Hippocampal formation (tissue), 2 donors: ENCODE measurements at regions not wholly inside any gene's neighbourhood (a gene's known extent, or its start where the extent isn't known, plus 50 kb on each side); places are given as distances from the start of the nearest gene placed in this dataset.
A peak's percentile ranks its signal among the peaks of the same experiment; 100 is the strongest.
"Not testable (repeated sequence)": the region's sequence is repeated elsewhere in the genome, so short reads cannot be mapped to it uniquely, and the experiment has no call there.

Experiments
- DNase-seq, 2 donors: peaks; one replicate each; lab custom pipeline; 2025; lab: John Stamatoyannopoulos, UW

DNA sequence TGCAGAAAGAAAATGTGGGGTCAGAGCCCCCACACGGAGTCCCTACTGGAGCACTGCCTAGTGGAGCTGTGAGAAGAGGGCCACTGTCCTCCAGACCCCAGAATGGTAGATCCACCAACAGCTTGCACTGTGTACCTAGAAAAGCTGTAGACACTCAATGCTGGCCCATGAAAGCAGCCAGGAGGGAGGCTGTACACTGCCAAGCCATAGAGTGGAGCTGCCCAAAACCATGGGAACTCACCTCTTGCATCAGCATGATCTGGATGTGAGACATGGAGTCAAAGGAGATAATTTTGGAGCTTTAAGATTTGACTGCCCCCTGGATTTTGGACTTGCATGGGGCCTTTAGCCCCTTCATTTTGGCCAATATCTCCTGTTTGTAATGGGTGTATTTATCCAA lies 452.3 kb downstream of the MRPL39 start:
- DNase-seq: not testable (repeated sequence)

GRCh38 chr21:25149022-25149421 lies 458.3 kb downstream of the MRPL39 start:
- no peak for DNase-seq

- no peak for DNase-seq
Observed at GRCh38 chr21:25139414-25139813, 467.9 kb downstream of the MRPL39 start.

DNA sequence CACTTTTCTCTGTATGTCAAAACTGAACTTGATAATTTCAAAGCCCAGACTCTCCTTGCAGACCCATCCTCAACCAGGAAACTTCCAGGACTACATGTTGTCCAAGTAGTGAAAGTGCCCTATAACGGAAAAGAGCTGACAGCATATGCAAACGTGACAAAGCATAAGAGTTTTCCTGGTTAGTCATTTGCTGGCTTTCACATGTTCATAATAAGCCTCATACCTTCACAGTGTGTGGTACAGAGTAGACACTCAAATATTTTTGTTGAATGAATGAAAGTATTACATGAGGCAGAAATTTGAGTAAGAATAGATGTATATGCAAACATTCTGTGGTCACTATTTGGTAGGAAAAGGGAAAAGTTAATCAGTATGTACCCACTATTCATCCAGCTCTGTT lies 473.3 kb downstream of the MRPL39 start:
- no peak for DNase-seq

- DNase-seq: no peak
Observed at GRCh38 chr21:25127811-25128210, 479.5 kb downstream of the MRPL39 start.

DNA sequence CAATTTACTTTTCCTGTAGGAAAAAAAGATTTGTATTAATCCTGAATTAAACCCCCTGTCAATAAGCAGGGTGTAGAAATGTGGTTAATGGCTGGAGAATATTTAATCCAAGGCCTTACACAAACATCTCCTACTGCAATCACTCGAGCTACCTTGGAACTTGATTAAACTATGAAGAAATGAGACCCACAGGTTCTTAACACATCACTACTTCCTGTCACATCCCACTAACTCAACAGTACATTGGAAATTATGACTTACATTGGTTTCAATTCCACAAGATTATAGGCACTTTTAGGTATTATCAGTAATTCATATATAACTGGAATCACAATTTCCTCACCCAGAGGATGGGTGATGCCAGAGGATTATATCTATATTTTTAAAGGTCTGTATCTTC lies 480.3 kb downstream of the MRPL39 start:
- DNase-seq: no peak

DNA sequence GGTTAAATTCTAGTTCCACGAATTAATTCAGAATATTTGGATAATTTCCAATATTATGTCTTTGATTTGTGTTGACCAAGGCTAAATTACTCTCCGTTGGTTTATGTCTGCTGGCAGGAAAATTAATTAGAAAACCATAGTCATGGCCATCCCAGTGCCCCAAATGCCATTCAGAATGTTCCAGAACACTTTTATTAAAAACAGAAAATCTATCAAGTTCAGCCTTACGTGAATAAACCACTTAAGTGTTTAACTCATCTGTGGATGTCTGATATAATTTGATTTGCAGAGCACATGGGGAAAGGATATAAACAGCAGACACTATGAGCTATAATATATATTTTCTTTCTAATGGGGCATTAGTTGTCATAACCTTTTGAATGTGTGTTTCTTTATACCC lies 480.7 kb downstream of the MRPL39 start:
- DNase-seq: no peak

- no peak for DNase-seq
Observed at GRCh38 chr21:25118648-25119047, 488.6 kb downstream of the MRPL39 start.

GRCh38 chr21:25115021-25115420 lies 492.3 kb downstream of the MRPL39 start:
- no peak for DNase-seq

- DNase-seq: no peak
Observed at GRCh38 chr21:25107708-25108107, 499.6 kb downstream of the MRPL39 start.

GRCh38 chr21:25103500-25104207 lies 503.6 kb downstream of the MRPL39 start:
- DNase-seq: no peak

- DNase-seq: no peak
Observed at GRCh38 chr21:25097648-25098047, 509.6 kb downstream of the MRPL39 start.

GRCh38 chr21:25094695-25095094 lies 512.6 kb downstream of the MRPL39 start:
- no peak for DNase-seq

DNA sequence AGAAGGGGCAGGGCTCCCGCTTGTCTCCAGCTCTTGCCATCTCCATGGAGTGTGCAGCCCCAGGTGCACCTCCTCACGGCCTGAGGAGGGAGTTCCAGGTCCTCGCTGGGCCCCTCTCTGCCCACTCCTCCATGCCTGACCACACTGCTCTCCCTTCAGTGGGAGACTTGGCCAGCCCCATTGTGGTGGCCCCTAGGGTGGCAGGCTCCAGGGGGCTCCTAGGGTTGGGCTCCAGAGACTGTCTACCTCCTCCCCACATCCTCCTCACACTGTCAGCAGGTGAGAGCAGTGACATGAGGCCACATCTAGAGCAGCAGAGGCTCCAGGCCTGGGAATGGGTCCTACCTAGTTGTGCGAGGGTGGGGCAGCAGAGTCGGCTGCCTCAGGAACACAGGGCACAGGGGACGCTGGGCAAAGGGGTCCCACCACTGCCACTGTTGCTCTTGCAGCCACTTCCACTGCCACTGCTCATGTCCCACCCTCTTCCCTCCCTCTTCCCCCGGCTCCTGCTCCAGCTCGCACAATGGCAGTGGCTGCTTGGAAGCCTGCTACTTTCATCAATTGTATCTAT lies 514.8 kb downstream of the MRPL39 start:
- no peak for DNase-seq

- no peak for DNase-seq
Observed at GRCh38 chr21:25081096-25081495, 526.2 kb downstream of the MRPL39 start.

GRCh38 chr21:25080661-25081060 lies 526.6 kb downstream of the MRPL39 start:
- DNase-seq: no peak

DNA sequence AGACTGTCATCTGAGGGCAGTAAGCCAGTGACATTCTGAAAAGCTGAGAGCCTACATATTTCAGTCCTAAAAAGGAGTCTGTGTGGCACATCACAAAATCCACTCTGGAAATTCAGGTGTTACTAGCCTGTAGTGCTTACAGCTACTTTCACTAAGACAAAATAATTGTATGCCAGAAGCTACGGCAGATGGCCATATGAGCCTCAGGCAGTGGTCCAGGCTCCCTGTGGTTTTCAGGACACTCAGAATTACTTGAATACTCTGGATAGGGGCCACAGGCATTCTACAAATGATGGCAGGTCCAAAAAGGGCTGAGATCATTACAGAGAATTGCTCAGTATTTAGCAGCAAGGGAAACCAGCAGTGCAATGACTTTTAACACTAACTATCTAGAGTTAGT lies 527.1 kb downstream of the MRPL39 start:
- peak in 1 of 2 donors; percentile 6 for DNase-seq

DNA sequence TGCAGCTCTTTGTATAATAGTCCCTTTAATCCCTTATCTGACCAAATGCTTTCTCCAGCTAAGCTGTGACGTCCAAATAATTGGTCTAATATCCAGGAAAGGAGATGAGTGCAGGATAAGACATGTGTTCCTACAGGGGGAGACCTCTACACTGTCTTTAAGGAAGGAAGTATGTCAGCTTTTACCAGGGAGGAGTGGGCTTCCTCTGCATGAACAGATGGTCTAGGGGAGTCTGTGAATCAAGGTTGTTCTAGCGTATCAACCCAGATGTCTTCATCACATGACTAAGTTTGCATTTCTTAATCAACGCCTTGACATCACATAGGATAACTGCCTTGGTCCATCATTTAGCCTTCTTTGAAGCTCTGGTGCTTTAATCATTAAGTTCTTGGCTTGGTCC lies 528.2 kb downstream of the MRPL39 start:
- no peak for DNase-seq

- no peak for DNase-seq
Observed at GRCh38 chr21:25062061-25062460, 545.2 kb downstream of the MRPL39 start.

DNA sequence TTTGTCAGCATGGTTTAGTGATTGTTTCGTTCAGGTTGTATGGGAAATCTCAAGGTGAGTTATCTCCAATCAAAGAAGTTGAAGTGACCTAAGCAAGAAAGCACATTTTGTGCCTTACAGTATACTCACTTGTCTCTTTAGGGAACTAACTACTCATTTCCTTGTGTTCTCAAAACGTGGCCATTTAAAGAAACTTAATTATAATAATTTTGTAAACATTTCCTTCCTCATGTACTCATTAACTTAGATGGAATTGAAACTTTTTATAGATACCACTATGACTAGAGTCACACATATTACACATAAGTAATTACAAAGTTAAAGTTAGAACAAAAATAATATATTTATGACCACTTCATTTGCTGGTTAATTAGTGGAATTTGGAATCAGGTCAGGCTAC lies 552.6 kb downstream of the MRPL39 start:
- DNase-seq: no peak

DNA sequence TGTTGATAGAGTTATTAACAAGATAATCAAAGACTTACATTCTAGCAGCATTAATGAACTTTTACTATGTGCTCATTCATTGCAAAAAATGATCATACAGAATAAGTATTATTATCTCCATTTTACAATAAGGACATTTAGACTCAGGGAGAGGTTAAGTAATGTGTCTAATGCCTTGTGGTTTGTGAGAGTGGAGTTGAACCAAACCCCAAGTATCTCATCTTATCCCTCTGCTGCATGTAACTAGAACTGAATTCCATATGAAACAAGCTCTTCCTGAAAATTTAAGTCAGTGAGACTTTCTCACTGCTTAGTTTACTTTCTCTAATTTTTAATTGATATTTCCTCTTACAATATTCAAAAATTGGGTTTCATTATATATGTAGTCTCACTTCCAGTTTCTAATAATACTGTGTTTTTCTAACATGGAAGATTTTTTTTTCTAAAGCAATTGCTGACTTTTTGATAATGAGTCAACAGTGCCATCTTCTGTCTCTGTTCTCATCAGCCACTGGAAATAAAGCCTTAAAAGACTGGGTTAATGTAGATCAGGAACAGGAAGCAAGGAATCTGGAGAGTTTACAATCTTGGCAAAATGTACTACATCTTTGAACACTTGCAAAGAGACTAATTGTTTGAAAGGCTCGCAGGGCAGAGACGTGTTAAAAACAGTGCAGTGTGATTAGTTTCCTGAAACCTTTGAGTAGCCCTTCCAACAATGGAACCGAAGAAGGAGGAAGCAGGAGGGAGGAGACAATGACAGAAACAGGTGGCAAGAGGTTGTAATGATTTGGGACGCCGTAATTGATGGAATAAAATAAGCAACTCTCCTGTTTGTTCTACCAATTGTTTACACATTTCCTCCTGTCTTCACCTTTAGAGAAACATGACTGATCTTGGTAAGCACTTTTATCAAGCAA lies 567.6 kb downstream of the MRPL39 start:
- DNase-seq: peak in 1 of 2 donors; percentile 37

DNA sequence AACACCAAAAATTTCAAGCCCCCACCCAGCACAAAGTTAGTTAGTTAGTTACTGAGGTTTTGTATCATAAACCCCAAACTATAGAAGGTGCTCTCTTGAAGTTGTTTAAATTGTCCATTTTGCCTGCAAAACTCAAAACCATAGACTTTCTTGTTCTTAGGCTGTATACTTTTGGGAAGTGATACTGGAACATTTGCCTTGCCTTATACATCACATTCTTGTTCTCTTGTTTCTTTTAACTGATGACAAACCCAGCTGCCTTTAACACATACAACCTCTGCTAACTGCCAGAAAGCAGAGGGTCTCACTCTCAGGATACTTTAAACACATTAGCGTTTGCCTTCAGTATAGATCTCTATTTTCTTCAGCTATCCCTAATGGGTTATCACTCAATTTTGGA lies 570.5 kb downstream of the MRPL39 start:
- DNase-seq: no peak

- no peak for DNase-seq
Observed at GRCh38 chr21:25031750-25032149, 575.5 kb downstream of the MRPL39 start.
